H9 (cell line): ENCODE measurements at regions not wholly inside any gene's neighbourhood (a gene's known extent, or its start where the extent isn't known, plus 50 kb on each side); places are given as distances from the start of the nearest gene placed in this dataset.

Experiments used
- DNase-seq: peaks from one replicate; pipeline ENCODE4 v3.0.0-alpha.2; 2017
- H2AFZ ChIP-seq: one replicate; pipeline ENCODE4 v1.6.1; 2013; ENCODE audit warnings: mild to moderate bottlenecking, low read length, control low read depth, moderate library complexity
- H2AK5ac ChIP-seq: 2 replicates; pipeline ENCODE4 v1.6.1; 2013; ENCODE audit warnings: low read length, control low read depth, mixed read lengths; ENCODE audit not compliant: insufficient read length
- H2BK120ac ChIP-seq: one replicate; pipeline ENCODE4 v1.6.1; 2013; ENCODE audit warnings: low read depth, mild to moderate bottlenecking, low read length, control low read depth, inconsistent platforms; ENCODE audit not compliant: poor library complexity, severe bottlenecking
- H2BK12ac ChIP-seq: 2 replicates; pipeline ENCODE4 v1.6.1; 2013; ENCODE audit warnings: low read length, control low read depth, mixed read lengths, low read depth; ENCODE audit not compliant: insufficient read length
- H2BK15ac ChIP-seq: 2 replicates; pipeline ENCODE4 v1.6.1; 2013; ENCODE audit warnings: low read depth, low read length, control low read depth
- H2BK20ac ChIP-seq: one replicate; pipeline ENCODE4 v1.6.1; 2013; ENCODE audit warnings: low read depth, mild to moderate bottlenecking, low read length, control low read depth, inconsistent platforms; ENCODE audit not compliant: poor library complexity, severe bottlenecking
- H2BK5ac ChIP-seq: 2 replicates; pipeline ENCODE4 v1.6.1; 2013; ENCODE audit warnings: low read length, control low read depth, mixed read lengths; ENCODE audit not compliant: insufficient read length
- H3K14ac ChIP-seq: 2 replicates; pipeline ENCODE4 v1.6.1; 2013; ENCODE audit warnings: low read length, control low read depth; ENCODE audit not compliant: insufficient read depth
- H3K18ac ChIP-seq: 2 replicates; pipeline ENCODE4 v1.6.1; 2013; ENCODE audit warnings: low read depth, mild to moderate bottlenecking, mixed read lengths, low read length, control low read depth; ENCODE audit not compliant: insufficient read length
- H3K23ac ChIP-seq: 2 replicates; pipeline ENCODE4 v1.6.1; 2013; ENCODE audit warnings: low read length, control low read depth, mixed read lengths, low read depth; ENCODE audit not compliant: insufficient read length
- H3K23me2 ChIP-seq: 2 replicates; pipeline ENCODE4 v1.6.1; 2013; ENCODE audit warnings: low read depth, mild to moderate bottlenecking, mixed read lengths, low read length, control low read depth; ENCODE audit not compliant: insufficient read length, poor library complexity, severe bottlenecking
- H3K27ac ChIP-seq: 2 replicates; pipeline ENCODE4 v1.5.1; 2013; ENCODE audit warnings: low read length, control low read depth, mixed read lengths, low read depth; ENCODE audit not compliant: insufficient read length
- H3K27me3 ChIP-seq: 2 replicates; pipeline ENCODE4 v1.6.1; 2013; ENCODE audit warnings: low read length, control low read depth, inconsistent platforms; ENCODE audit not compliant: insufficient read depth
- H3K4ac ChIP-seq: 2 replicates; pipeline ENCODE4 v1.6.1; 2013; ENCODE audit warnings: low read depth, mild to moderate bottlenecking, control low read depth, inconsistent platforms, low read length, moderate library complexity
- H3K4me1 ChIP-seq: 2 replicates; pipeline ENCODE4 v1.6.1; 2013; ENCODE audit warnings: low read length, control low read depth, inconsistent platforms; ENCODE audit not compliant: insufficient read depth
- H3K4me2 ChIP-seq: 2 replicates; pipeline ENCODE4 v1.6.1; 2013; ENCODE audit warnings: low read length, control low read depth, mixed read lengths; ENCODE audit not compliant: insufficient read length, insufficient read depth
- H3K56ac ChIP-seq: 2 replicates; pipeline ENCODE4 v1.6.1; 2013; ENCODE audit warnings: low read depth, mild to moderate bottlenecking, mixed read lengths, low read length, control low read depth; ENCODE audit not compliant: insufficient read length
- H3K79me1 ChIP-seq: 2 replicates; pipeline ENCODE4 v1.6.1; 2013; ENCODE audit warnings: low read depth, mild to moderate bottlenecking, moderate library complexity, low read length, control low read depth, inconsistent platforms; ENCODE audit not compliant: insufficient read depth, poor library complexity, severe bottlenecking
- H3K79me2 ChIP-seq: 2 replicates; pipeline ENCODE4 v1.6.1; 2013; ENCODE audit warnings: low read length, control low read depth, inconsistent platforms; ENCODE audit not compliant: insufficient read depth
- H3K9ac ChIP-seq: 2 replicates; pipeline ENCODE4 v1.6.1; 2013; ENCODE audit warnings: low read length, control low read depth, mixed read lengths; ENCODE audit not compliant: insufficient read length; ENCODE audit errors: extremely low read depth
- H3K9me3 ChIP-seq: one replicate; pipeline ENCODE4 v1.6.1; 2013; ENCODE audit warnings: low read depth, low read length, inconsistent platforms; ENCODE audit not compliant: control insufficient read depth
- H3T11ph ChIP-seq: one replicate; pipeline ENCODE4 v1.6.1; 2013; ENCODE audit warnings: mild to moderate bottlenecking, low read length, control low read depth, inconsistent platforms
- H4K20me1 ChIP-seq: one replicate; pipeline ENCODE4 v1.6.1; 2013; ENCODE audit not compliant: control insufficient read depth, insufficient read length, insufficient read depth
- H4K5ac ChIP-seq: 2 replicates; pipeline ENCODE4 v1.6.1; 2013; ENCODE audit warnings: low read depth, mild to moderate bottlenecking, mixed read lengths, low read length, control low read depth; ENCODE audit not compliant: insufficient read length
- H4K8ac ChIP-seq: replicated peaks from 2 replicates; pipeline ENCODE4 v1.6.1; 2013; ENCODE audit warnings: low read length, control low read depth, mixed read lengths, low read depth; ENCODE audit not compliant: insufficient read length
- H4K91ac ChIP-seq: 2 replicates; pipeline ENCODE4 v1.6.1; 2013; ENCODE audit warnings: low read depth, mild to moderate bottlenecking, moderate library complexity, mixed read lengths, low read length, control low read depth; ENCODE audit not compliant: insufficient read length
- H3K27ac Mint-ChIP-seq, 3 experiments: 2 replicates in 2 of 3; 3 replicates in 1 of 3; pipeline ENCODE4 v1.8.0; 2020 to 2021; ENCODE audit warnings: mixed read lengths in 3 of 3, mild to moderate bottlenecking in 1 of 3, moderate library complexity in 1 of 3
- H3K27me3 Mint-ChIP-seq: 2 replicates; pipeline ENCODE4 v1.8.0; 2021; ENCODE audit warnings: low read depth, mild to moderate bottlenecking, moderate library complexity, mixed read lengths
- H3K36me3 Mint-ChIP-seq, 3 experiments: 2 replicates in 2 of 3; 3 replicates in 1 of 3; pipeline ENCODE4 v1.8.0; 2020 to 2021; ENCODE audit warnings: low read depth in 3 of 3, mixed read lengths in 3 of 3; ENCODE audit not compliant: insufficient read depth in 1 of 3
- H3K4me1 Mint-ChIP-seq, 2 experiments: 2 replicates each; pipeline ENCODE4 v1.8.0; 2020; ENCODE audit warnings: mixed read lengths in 2 of 2
- H3K4me3 Mint-ChIP-seq, 2 experiments: 2 replicates in 1 of 2; 3 replicates in 1 of 2; pipeline ENCODE4 v1.8.0; 2020 to 2021; ENCODE audit warnings: mild to moderate bottlenecking in 2 of 2, mixed read lengths in 2 of 2, moderate library complexity in 1 of 2
- H3K9me3 Mint-ChIP-seq, 2 experiments: 2 replicates in 1 of 2; 3 replicates in 1 of 2; pipeline ENCODE4 v1.8.0; 2020; ENCODE audit warnings: mild to moderate bottlenecking in 2 of 2, mixed read lengths in 2 of 2, moderate library complexity in 1 of 2
- CTCF ChIP-seq: fragments of 200-600 bp; sonication (generic); conservative IDR thresholded peaks from 3 replicates; pipeline ENCODE4 v1.8.0; 2021; ENCODE audit warnings: antibody characterized with exemption, mild to moderate bottlenecking
- WGBS: extraction: QIAGEN DNeasy Blood & Tissue Kit; methylation state at CpG from one replicate; pipeline ENCODE4 v1.1.7; 2013; ENCODE audit warnings: missing lambda C conversion rate, low lambda C conversion rate, mixed read lengths; ENCODE audit not compliant: insufficient read length; ENCODE audit errors: extremely low coverage; 5-methylcytosine and 5-hydroxymethylcytosine counted together

- no peaks in the 10 kb centered on the region for H3K79me1 ChIP-seq
- no peak overlapping the region for H4K5ac ChIP-seq
- H2AK5ac ChIP-seq = no peak overlapping the region
- H3K79me2 ChIP-seq = no peaks in the 10 kb centered on the region
- no peaks in the 10 kb centered on the region for H4K20me1 ChIP-seq
- Mint-ChIP-seq H3K9me3 (no peaks in the 10 kb centered on the region), H3K27ac (no peak overlapping the region), H3K36me3 (no peaks in the 10 kb centered on the region), H3K4me3 (no peak overlapping the region), H3K27me3 (no peaks in the 10 kb centered on the region), H3K4me1 (peaks cover 0 to 3% of the 10 kb centered on the region in 2 experiments; a peak in 1 of 4 replicates)
- H2AFZ ChIP-seq = no peak overlapping the region
- H3K4ac ChIP-seq = no peak overlapping the region
- H3K27me3 ChIP-seq = no peaks in the 10 kb centered on the region
- H3K56ac ChIP-seq = no peak overlapping the region
- H2BK5ac ChIP-seq = no peak overlapping the region
- H3K9ac ChIP-seq = no peak overlapping the region
- no peak overlapping the region for H2BK15ac ChIP-seq
- H2BK20ac ChIP-seq = no peak overlapping the region
- no peak overlapping the region for H2BK120ac ChIP-seq
- H3K4me2 ChIP-seq = no peak overlapping the region
- H3K27ac ChIP-seq = no peak overlapping the region
- no peak overlapping the region for H4K91ac ChIP-seq
- no peaks in the 10 kb centered on the region for H3K9me3 ChIP-seq
- H3T11ph ChIP-seq = no peak overlapping the region
- no peak overlapping the region for H3K14ac ChIP-seq
- H3K4me1 ChIP-seq = no peaks in the 10 kb centered on the region; the same call in 1 of the 2 replicates
- H3K18ac ChIP-seq = no peak overlapping the region
- DNase-seq = no peak
- no CpG with 5 or more reads among the region's 8 CpGs for WGBS
- no peak overlapping the region for H3K23ac ChIP-seq
- H4K8ac ChIP-seq = no peak overlapping the region
- H2BK12ac ChIP-seq = no peak overlapping the region
- H3K23me2 ChIP-seq = no peaks in the 10 kb centered on the region
- TF ChIP-seq CTCF = no peak
Observed at GRCh38 chr16:8188841-8189240, 401.5 kb downstream of the TMEM114 start.
